Spleen (tissue), 11 donors: ENCODE measurements at regions not wholly inside any gene's neighbourhood (a gene's known extent, or its start where the extent isn't known, plus 50 kb on each side); places are given as distances from the start of the nearest gene placed in this dataset.

Experiments used
- DNase-seq: peaks from one replicate; pipeline ENCODE4 v3.0.0-alpha.2; 2020
- H3K27ac ChIP-seq, 8 donors: fragments of 200-600 bp; sonication (generic) in 7 of 8; 1 replicate in 4 of 8; 2 replicates in 4 of 8; pipeline versions ENCODE4 v1.5.0 to v1.8.0; 2016 to 2021; ENCODE audit warnings: inconsistent platforms in 4 of 8, mild to moderate bottlenecking in 4 of 8, moderate library complexity in 1 of 8
- H3K27me3 ChIP-seq, 7 donors: fragments of 200-600 bp; sonication (generic) in 6 of 7; replicated peaks in 1 of 7; 1 replicate in 4 of 7; 2 replicates in 3 of 7; pipeline versions ENCODE4 v1.5.0 to v1.8.0; 2016 to 2021; ENCODE audit warnings: inconsistent platforms in 3 of 7, mild to moderate bottlenecking in 1 of 7
- H3K36me3 ChIP-seq, 6 donors: fragments of 200-600 bp; sonication (generic) in 5 of 6; 1 replicate in 4 of 6; 2 replicates in 2 of 6; pipeline versions ENCODE4 v1.5.0 to v1.8.0; 2016 to 2021; ENCODE audit warnings: inconsistent platforms in 2 of 6
- H3K4me1 ChIP-seq, 6 donors: fragments of 200-600 bp; sonication (generic) in 5 of 6; 1 replicate in 3 of 6; 2 replicates in 3 of 6; pipeline versions ENCODE4 v1.5.0 to v1.8.0; 2016 to 2021; ENCODE audit warnings: inconsistent platforms in 3 of 6
- H3K4me3 ChIP-seq, 8 donors: fragments of 200-600 bp; sonication (generic) in 7 of 8; 1 replicate in 4 of 8; 2 replicates in 4 of 8; pipeline versions ENCODE4 v1.5.0 to v1.8.0; 2016 to 2021; ENCODE audit warnings: inconsistent platforms in 4 of 8, mild to moderate bottlenecking in 4 of 8, moderate library complexity in 2 of 8
- H3K9me3 ChIP-seq, 8 donors: fragments of 200-600 bp; sonication (generic) in 7 of 8; 1 replicate in 4 of 8; 2 replicates in 4 of 8; pipeline versions ENCODE4 v1.5.0 to v1.8.0; 2016 to 2021; ENCODE audit warnings: inconsistent platforms in 4 of 8
- POLR2A ChIP-seq, 3 donors: fragments of 450-650 bp; IDR thresholded peaks; one replicate each; pipeline ENCODE4 v1.5.1; 2017; ENCODE audit warnings: antibody characterized with exemption in 3 of 3, mild to moderate bottlenecking in 1 of 3
- POLR2AphosphoS5 ChIP-seq, 3 donors: sonication (generic); formaldehyde crosslinking; IDR thresholded peaks; one replicate each; pipeline ENCODE4 v1.5.1; 2017; ENCODE audit warnings: antibody characterized with exemption in 3 of 3
- WGBS, 5 donors: extraction: QIAGEN DNeasy Blood & Tissue Kit in 3 of 5; methylation state at CpG; one replicate each; pipeline versions ENCODE4 v1.1.5 to v1.1.7; 2013 to 2018; 5-methylcytosine and 5-hydroxymethylcytosine counted together
- intact Hi-C: fragments of 100-400 bp; cut with DNase I; formaldehyde crosslinking; loops from one replicate; pipeline ENCODE4 v1.15.0; 2023; ENCODE audit warnings: low total_unique reads
- TF ChIP-seq, protein P1 (sequence below), 11 experiments: fragments of 200-600 bp in 7 of 11; fragments of 450-650 bp in 4 of 11; sonication (generic) in 4 of 11; IDR thresholded peaks in 8 of 11; conservative IDR thresholded peaks in 3 of 11; 1 replicate in 7 of 11; 2 replicates in 4 of 11; pipeline versions ENCODE4 v1.4.0 to v1.8.0; 2016 to 2021; ENCODE audit warnings: antibody characterized with exemption in 11 of 11, inconsistent platforms in 4 of 11, mild to moderate bottlenecking in 1 of 11
- donor health status: healthy with polysubstance abuse.
- donor health status: DM: no; HTN: no; CAD: no; lungs with moderate emphysema.
- donor health status: DM: no; HTN: no; CAD: no.
- donor health status: Bipolar disorder and iron deficiency.
- donor health status: healthy.
- donor health status: DM: no; HTN: no; CAD: no.
- donor health status: DM: yes; HTN: yes; CAD: no.

GRCh38 chr18:76099931-76100457 lies 395.0 kb downstream of the ZNF516 start:
- TF ChIP-seq POLR2AphosphoS5 (IDR thresholded peaks at IDR 0.05) (no peak), POLR2A (IDR thresholded peaks at IDR 0.05) (no peak)
- no peaks in the 10 kb centered on the region for H3K27me3 ChIP-seq
- H3K27ac ChIP-seq: no peak overlapping the region
- intact Hi-C loops: no loop called here
- no peak overlapping the region for H3K4me3 ChIP-seq
- H3K36me3 ChIP-seq: no peaks in the 10 kb centered on the region
- DNase-seq: no peak
- H3K4me1 ChIP-seq: no peaks in the 10 kb centered on the region
- WGBS, 5 donors: 82 to 89% (median 87%) methylated on average over 11 to 14 of the region's 14 CpGs
- H3K9me3 ChIP-seq: peaks cover 0 to 26% (median 19%) of the 10 kb centered on the region in 8 donors

DNA sequence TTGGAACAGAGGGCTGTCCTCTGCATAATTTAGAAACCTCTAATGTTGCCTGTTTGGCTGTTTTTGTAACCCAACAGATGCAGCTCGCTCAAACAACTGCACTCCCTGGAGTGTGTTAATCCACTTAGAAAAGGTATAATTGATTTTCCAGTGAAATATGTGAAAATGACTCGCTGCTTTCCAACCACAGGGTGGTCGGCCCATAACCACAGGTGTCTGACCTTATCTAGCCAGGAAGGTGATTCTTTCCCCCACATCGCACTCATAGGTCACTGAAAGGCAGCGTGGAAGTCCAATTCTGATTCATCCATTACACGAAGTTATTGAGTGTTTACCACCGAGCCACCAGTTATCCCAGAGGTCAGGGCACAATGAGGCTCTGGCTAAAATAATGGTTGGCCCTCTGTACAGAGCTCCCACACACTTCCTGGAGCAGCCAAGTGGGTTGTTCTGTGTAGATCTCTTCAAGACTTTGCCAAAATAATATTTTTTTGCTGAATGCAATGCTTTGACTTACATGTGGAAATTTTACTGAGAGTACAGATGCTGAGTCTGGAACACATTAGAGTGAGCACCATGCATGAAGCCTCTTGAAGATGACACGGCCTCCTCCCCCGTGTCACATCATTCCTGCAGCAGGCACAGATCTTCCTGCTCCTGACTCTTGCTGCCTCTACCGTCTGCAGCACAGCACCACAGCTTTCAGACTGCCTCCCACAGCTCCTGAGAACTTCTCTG lies 396.2 kb downstream of the ZNF516 start:
- peaks cover 0 to 23% (median 15%) of the 10 kb centered on the region in 8 donors for H3K9me3 ChIP-seq
- H3K4me1 ChIP-seq: no peaks in the 10 kb centered on the region
- 50 to 68% (median 64%) methylated on average over 10 of the region's 10 CpGs for WGBS, 5 donors
- TF ChIP-seq POLR2AphosphoS5 (IDR thresholded peaks at IDR 0.05): no peak
- TF ChIP-seq, protein P1, sequence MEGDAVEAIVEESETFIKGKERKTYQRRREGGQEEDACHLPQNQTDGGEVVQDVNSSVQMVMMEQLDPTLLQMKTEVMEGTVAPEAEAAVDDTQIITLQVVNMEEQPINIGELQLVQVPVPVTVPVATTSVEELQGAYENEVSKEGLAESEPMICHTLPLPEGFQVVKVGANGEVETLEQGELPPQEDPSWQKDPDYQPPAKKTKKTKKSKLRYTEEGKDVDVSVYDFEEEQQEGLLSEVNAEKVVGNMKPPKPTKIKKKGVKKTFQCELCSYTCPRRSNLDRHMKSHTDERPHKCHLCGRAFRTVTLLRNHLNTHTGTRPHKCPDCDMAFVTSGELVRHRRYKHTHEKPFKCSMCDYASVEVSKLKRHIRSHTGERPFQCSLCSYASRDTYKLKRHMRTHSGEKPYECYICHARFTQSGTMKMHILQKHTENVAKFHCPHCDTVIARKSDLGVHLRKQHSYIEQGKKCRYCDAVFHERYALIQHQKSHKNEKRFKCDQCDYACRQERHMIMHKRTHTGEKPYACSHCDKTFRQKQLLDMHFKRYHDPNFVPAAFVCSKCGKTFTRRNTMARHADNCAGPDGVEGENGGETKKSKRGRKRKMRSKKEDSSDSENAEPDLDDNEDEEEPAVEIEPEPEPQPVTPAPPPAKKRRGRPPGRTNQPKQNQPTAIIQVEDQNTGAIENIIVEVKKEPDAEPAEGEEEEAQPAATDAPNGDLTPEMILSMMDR (IDR thresholded peaks at IDR 0.05 in 8 of 11, conservative IDR thresholded peaks at IDR 0.05 in 3 of 11): no peak
- no peaks in the 10 kb centered on the region for H3K27me3 ChIP-seq
- no peaks in the 10 kb centered on the region for H3K36me3 ChIP-seq
- no peak overlapping the region for H3K4me3 ChIP-seq
- no peak overlapping the region for H3K27ac ChIP-seq
- intact Hi-C loops: no loop called here
- no peak for DNase-seq

- H3K4me1 ChIP-seq: no peaks in the 10 kb centered on the region
- H3K4me3 ChIP-seq: no peak overlapping the region
- TF ChIP-seq, protein P1 (IDR thresholded peaks at IDR 0.05 in 8 of 11, conservative IDR thresholded peaks at IDR 0.05 in 3 of 11): no peak
- TF ChIP-seq POLR2A (IDR thresholded peaks at IDR 0.05): no peak
- TF ChIP-seq POLR2AphosphoS5 (IDR thresholded peaks at IDR 0.05): no peak
- no peak overlapping the region for H3K27ac ChIP-seq
- intact Hi-C loops: no loop called here
- no peak for DNase-seq
- H3K36me3 ChIP-seq: no peaks in the 10 kb centered on the region
- WGBS, 5 donors: 81 to 85% (median 82%) methylated on average over 12 of the region's 12 CpGs
- H3K9me3 ChIP-seq: peaks cover 0 to 24% (median 3%) of the 10 kb centered on the region in 8 donors
- H3K27me3 ChIP-seq: no peaks in the 10 kb centered on the region
Measured at GRCh38 chr18:76081536-76081935, 413.5 kb downstream of the ZNF516 start.

GRCh38 chr18:76080430-76080829 lies 414.6 kb downstream of the ZNF516 start:
- Histone ChIP-seq H3K9me3 (peaks cover 0 to 16% (median 0%) of the 10 kb centered on the region in 8 donors), H3K27ac (no peak overlapping the region), H3K4me3 (no peak overlapping the region), H3K27me3 (no peaks in the 10 kb centered on the region), H3K36me3 (no peaks in the 10 kb centered on the region), H3K4me1 (no peaks in the 10 kb centered on the region)
- DNase-seq: no peak
- 87 to 93% (median 92%) methylated on average over 9 of the region's 9 CpGs for WGBS, 5 donors
- intact Hi-C loops: no loop called here
- TF ChIP-seq, protein P1 (IDR thresholded peaks at IDR 0.05 in 8 of 11, conservative IDR thresholded peaks at IDR 0.05 in 3 of 11): no peak
- TF ChIP-seq POLR2AphosphoS5 (IDR thresholded peaks at IDR 0.05) (no peak), POLR2A (IDR thresholded peaks at IDR 0.05) (no peak)
